GM10248 (cell line): ENCODE measurements at regions not wholly inside any gene's neighbourhood (a gene's known extent, or its start where the extent isn't known, plus 50 kb on each side); places are given as distances from the start of the nearest gene placed in this dataset.

ENCODE experiments used
- CTCF ChIA-PET: fragments of 300-600 bp; sonication (Branson Sonifier 250); formaldehyde crosslinking; extraction: SDS; loops from one replicate; lab custom pipeline; 2021; ENCODE audit warnings: antibody characterized with exemption; lab: Yijun Ruan, JAX
- POLR2A ChIA-PET: fragments of 350-650 bp; sonication (Branson Sonifier 250); formaldehyde crosslinking; extraction: SDS; loops from one replicate; lab custom pipeline; 2020; ENCODE audit warnings: antibody characterized with exemption; lab: Yijun Ruan, JAX
- DNase-seq: peaks from one replicate; pipeline ENCODE4 v3.0.0; 2012; ENCODE audit errors: extremely low spot score
- CTCF ChIP-seq: IDR thresholded peaks from 2 replicates; pipeline ENCODE4 v1.5.1; 2012; ENCODE audit warnings: mild to moderate bottlenecking, low read depth; ENCODE audit errors: extremely low read depth, missing control alignments, control extremely low read depth

GRCh38 chr2:176626796-176627195 is 357.6 kb downstream of the MTX2 start:
- no peak for TF ChIP-seq CTCF
- POLR2A ChIA-PET: no interaction called here
- DNase-seq: no peak
- CTCF ChIA-PET: interaction anchor here (2.1 kb wide), 1 partner anchor 11 kb away, joined by 7 read pairs; no protein-coding TSS in a partner anchor

GRCh38 chr2:176628438-176628837 is 359.2 kb downstream of the MTX2 start:
- POLR2A ChIA-PET: no interaction called here
- DNase-seq: no peak
- TF ChIP-seq CTCF: no peak
- CTCF ChIA-PET: interaction anchor here (1.1 to 2.1 kb wide), 5 partner anchors 10 to 502 kb away, joined by 4 to 7 read pairs (median 4); no protein-coding TSS in a partner anchor

GRCh38 chr2:176633754-176634153 is 364.5 kb downstream of the MTX2 start:
- no peak for TF ChIP-seq CTCF
- DNase-seq: no peak
- CTCF ChIA-PET: interaction anchor here (1.5 to 7.8 kb wide), 3 partner anchors 19 to 515 kb away, joined by 3 to 70 read pairs (median 15); no protein-coding TSS in a partner anchor
- POLR2A ChIA-PET: no interaction called here

GRCh38 chr2:176636401-176636800 is 367.2 kb downstream of the MTX2 start:
- CTCF ChIA-PET: interaction anchor here (1.0 to 7.8 kb wide), 8 partner anchors 14 to 512 kb away, joined by 3 to 70 read pairs (median 4); no protein-coding TSS in a partner anchor
- POLR2A ChIA-PET: no interaction called here
- no peak for DNase-seq
- no peak for TF ChIP-seq CTCF

- CTCF ChIA-PET: interaction anchor here (1.0 to 7.8 kb wide), 13 partner anchors 9 to 954 kb away, joined by 3 to 70 read pairs (median 5); no protein-coding TSS in a partner anchor
- no peak for TF ChIP-seq CTCF
- DNase-seq: no peak
- POLR2A ChIA-PET: no interaction called here
Observed at GRCh38 chr2:176637142-176637485, 367.9 kb downstream of the MTX2 start.

GRCh38 chr2:176637486-176638166 is 368.4 kb downstream of the MTX2 start:
- no peak for TF ChIP-seq CTCF
- POLR2A ChIA-PET: no interaction called here
- CTCF ChIA-PET: interaction anchor here (0.8 to 7.8 kb wide), 17 partner anchors 10 to 954 kb away, joined by 3 to 70 read pairs (median 4); no protein-coding TSS in a partner anchor
- peak; percentile 23 for DNase-seq
